GM12872 (cell line): ENCODE measurements at regions not wholly inside any gene's neighbourhood (a gene's known extent, or its start where the extent isn't known, plus 50 kb on each side); places are given as distances from the start of the nearest gene placed in this dataset.

Experiments used
- TF ChIP-seq, protein P1 (sequence below): IDR thresholded peaks from 3 replicates; pipeline ENCODE4 v1.5.1; 2011; ENCODE audit warnings: low read depth, mild to moderate bottlenecking, low read length, moderate library complexity; ENCODE audit not compliant: insufficient read depth

DNA sequence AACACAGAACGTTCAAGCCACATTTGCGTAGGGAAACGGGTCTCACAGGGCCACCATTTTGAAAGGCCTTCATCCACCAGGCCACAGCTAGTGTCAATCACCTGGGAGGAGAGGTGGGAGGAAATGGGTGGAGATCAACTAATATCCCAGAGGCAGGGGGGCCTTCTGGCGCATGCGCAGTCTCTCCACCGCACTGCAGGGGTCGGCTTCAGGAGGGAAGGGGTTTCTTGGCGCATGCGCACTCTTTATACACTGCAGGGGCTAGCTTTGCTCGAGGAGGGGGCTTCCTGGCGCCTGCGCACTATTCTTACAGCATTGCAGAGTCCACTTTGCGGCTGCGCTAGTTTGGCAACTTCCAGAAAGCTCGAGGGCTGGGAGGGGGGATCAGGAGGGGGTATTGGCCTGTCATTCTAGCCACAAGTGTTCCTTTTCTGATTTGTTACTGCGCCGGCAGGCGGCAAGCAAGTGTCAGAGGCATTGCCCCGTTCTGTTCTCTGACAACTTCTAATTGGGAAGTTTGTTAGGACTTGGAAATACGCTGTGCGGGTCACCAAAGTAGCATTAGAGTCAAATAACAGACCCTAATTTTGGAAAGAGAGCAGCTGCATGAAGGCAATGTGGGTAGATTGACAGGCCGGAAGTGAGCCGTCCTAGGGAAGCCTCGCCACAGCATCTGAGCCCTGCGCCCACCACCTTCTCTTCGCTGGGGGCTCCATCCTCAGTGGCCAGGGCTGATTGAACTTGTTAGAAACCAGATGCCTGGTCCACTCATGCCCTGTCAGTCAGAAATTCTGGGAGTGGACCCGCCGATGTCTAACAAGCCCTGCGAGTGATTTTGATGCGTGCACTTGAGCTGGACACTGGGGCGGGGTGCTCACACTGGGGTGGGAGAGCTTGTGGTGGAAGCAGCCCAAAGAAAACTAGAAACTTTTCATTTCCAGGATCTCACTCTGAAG, 173.5 kb upstream of the NDN start:
- TF ChIP-seq, protein P1, sequence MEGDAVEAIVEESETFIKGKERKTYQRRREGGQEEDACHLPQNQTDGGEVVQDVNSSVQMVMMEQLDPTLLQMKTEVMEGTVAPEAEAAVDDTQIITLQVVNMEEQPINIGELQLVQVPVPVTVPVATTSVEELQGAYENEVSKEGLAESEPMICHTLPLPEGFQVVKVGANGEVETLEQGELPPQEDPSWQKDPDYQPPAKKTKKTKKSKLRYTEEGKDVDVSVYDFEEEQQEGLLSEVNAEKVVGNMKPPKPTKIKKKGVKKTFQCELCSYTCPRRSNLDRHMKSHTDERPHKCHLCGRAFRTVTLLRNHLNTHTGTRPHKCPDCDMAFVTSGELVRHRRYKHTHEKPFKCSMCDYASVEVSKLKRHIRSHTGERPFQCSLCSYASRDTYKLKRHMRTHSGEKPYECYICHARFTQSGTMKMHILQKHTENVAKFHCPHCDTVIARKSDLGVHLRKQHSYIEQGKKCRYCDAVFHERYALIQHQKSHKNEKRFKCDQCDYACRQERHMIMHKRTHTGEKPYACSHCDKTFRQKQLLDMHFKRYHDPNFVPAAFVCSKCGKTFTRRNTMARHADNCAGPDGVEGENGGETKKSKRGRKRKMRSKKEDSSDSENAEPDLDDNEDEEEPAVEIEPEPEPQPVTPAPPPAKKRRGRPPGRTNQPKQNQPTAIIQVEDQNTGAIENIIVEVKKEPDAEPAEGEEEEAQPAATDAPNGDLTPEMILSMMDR = no peak

DNA sequence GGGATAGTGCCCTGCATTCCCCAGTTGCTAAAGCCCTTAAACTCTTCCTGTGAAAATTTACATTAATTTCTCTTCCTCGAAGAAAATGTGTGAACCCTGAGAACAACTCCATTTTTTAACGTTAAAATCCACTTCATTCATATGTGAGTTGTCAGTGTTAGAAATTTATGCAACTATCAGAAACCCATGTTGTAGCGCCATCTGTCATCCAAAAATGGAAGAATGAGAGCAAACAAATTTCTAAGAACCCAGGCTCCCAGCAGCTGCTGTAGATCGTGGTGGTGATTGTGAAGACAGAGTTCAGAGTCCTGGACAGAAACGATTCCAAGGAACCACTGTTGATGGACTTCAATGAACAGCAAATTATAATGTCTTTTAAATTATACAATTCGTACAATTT, 179.7 kb upstream of the NDN start:
- TF ChIP-seq, protein P1 = no peak

DNA sequence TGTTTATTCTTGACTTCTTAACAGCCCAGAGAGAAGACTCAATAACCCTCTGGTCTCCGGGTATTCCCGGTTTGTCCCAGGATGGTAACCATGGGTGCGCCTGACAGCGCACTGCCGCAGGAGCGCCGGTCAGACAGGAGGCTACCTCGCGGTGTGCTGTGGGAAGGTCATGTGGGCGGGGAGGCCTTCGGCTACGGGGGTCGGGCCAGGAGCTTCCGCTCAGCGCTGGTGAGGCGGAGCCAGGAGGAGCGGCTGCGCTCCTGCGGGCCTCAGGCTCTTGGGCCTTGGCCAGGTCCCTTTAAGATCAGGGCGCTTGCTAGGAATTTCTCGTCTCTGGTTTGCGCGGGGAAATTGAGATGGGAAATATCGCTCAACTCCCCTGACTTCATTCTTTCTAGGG, 182.3 kb upstream of the NDN start:
- TF ChIP-seq, protein P1 = no peak

DNA sequence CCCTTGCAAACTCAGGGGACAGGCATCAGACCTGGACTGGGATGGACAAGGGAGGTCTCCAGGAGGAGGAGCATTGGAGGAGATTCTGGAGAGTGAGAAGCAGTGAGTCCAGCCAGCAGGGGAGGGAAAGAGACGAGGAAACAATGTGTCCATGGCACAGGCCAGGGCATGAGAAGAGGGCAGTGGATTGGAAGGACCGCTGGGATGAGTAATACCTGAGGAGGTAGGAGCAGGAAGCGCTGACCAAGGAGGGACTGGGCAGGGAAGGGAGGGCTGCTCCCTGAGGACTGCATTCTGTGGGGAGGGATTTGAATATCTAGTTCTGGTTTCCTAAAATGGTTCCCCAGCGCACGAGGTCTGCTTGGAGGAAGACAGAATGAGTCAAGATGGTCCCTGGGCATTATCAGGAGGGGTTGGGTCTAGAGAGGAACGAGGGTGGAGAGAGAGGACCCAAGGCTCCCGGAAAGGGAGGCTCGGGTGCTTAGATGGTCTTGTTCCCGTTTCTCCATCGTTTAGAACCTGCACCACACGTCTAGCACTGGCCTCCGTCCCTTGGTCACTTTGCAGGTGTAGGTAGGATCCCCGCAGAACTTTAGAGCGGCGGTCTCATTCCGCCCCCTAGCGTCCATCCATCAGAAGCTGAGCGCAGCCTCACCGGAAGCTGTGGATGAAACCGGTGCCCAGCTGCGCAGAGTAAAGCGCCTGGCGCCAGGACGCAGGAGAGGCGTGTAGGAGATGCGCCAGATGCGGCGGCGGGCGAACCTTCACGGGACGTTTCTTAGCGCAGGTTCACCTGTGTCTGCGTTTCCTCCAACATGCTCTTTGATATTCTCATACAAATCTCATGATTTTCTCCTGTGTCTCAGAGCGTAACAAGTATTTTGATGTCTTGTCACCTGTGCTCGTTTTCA, 190.7 kb upstream of the NDN start:
- TF ChIP-seq, protein P1 = peak; percentile 37; the same call in 1 of the 3 replicates

DNA sequence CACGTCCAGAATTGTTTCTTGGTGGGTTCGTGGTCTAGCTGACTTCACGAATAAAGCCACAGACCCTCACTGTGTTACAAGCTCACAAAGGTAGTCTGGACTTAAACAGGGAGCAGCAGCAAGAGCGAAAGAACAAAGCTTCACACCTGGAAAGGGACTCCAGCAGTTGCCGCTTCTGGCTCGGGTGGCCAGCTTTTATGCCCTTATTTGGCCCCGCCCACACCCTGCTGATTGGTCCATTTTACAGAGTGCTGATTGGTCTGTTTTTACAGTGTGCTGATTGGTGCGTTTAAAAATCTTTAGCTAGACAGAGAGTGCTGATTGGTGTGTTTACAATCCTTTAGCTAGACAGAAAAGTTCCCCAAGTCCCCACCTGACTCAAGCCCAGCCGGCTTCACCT, 194.2 kb upstream of the NDN start:
- TF ChIP-seq, protein P1 = no peak

DNA sequence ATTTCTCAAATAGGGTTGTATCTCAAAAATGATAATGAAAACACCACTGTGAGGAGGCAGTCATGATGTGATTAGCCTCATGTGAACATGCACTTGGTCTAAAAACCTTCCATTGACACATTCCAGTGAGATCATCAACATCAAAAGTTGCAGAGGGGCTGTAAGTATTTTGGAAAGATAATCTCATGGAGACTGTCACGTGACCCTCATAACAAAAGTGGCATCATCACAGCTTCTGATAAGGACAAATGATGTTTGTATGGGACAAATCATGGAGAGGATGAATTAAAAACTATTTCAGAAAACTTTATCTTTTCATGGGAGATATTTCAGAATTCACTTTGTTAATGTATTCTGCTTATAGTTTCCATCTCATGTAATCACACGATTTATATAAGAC, 203.1 kb upstream of the NDN start:
- TF ChIP-seq, protein P1 = no peak

DNA sequence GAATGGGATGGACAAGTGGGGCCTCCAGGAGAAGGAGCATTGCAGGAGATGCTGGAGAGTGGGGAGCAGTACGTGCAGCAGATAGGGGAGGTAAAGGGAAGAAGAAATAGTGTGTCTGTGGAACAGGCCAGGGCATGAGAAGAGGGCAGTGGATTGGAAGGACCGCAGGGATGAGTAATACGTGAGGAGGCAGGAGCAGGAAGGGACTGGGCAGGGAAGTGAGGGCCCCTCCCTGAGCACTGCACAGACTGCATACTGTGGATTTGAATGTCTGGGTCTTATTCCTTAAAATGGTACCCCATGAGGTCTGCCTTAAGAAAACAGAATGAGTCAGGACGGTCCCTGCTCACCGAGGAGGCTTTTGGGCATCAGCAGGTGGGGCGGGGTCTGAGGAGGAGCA, 210.0 kb upstream of the NDN start:
- TF ChIP-seq, protein P1 = no peak
